ENCODE measurements at regions not wholly inside any gene's neighbourhood (a gene's known extent, or its start where the extent isn't known, plus 50 kb on each side); places are given as distances from the start of the nearest gene placed in this dataset.
"Not testable (repeated sequence)": the region's sequence is repeated elsewhere in the genome, so short reads cannot be mapped to it uniquely, and the experiment has no call there.

GRCh38 chr4:162770761-162771490 is 395.8 kb downstream of the NAF1 start:
- WGBS, 2 donors, result 73 to 82% methylated on average over 1 of the region's 1 CpG

GRCh38 chr4:162767083-162767482 is 399.6 kb downstream of the NAF1 start:
- no peak overlapping the region for H3K27ac ChIP-seq
- H3K27me3 ChIP-seq, result no peaks in the 10 kb centered on the region
- TF ChIP-seq CTCF (IDR thresholded peaks at IDR 0.05) (no peak), POLR2A (IDR thresholded peaks at IDR 0.05) (no peak)
- no peaks in the 10 kb centered on the region for H3K9me3 ChIP-seq
- WGBS, 2 donors, result 78 to 81% methylated on average over 3 of the region's 3 CpGs
- no peak overlapping the region for H3K4me3 ChIP-seq (replicated peaks in 1 of 3)
- no peak for DNase-seq
- H3K4me1 ChIP-seq, result no peaks in the 10 kb centered on the region
- intact Hi-C loops (cut with DNase I), result no loop called here
- H3K36me3 ChIP-seq, result no peaks in the 10 kb centered on the region

More at GRCh38 chr4:162770761-162771490, 395.8 kb downstream of the NAF1 start:
- intact Hi-C loops (cut with DNase I), result no loop called here
- Histone ChIP-seq H3K9me3 (no peaks in the 10 kb centered on the region), H3K27me3 (no peaks in the 10 kb centered on the region), H3K27ac (no peak overlapping the region), H3K4me1 (no peaks in the 10 kb centered on the region), H3K4me3 (replicated peaks in 1 of 3) (no peak overlapping the region), H3K36me3 (no peaks in the 10 kb centered on the region)
- TF ChIP-seq POLR2A (IDR thresholded peaks at IDR 0.05), result no peak
- no peak for TF ChIP-seq CTCF (IDR thresholded peaks at IDR 0.05)
- DNase-seq, result no peak

GRCh38 chr4:162761965-162762364 is 404.7 kb downstream of the NAF1 start:
- Histone ChIP-seq H3K27me3 (no peaks in the 10 kb centered on the region), H3K36me3 (no peaks in the 10 kb centered on the region), H3K9me3 (no peaks in the 10 kb centered on the region), H3K4me3 (replicated peaks in 1 of 3) (no peak overlapping the region), H3K27ac (no peak overlapping the region), H3K4me1 (no peaks in the 10 kb centered on the region)
- DNase-seq, result no peak
- TF ChIP-seq CTCF (IDR thresholded peaks at IDR 0.05) (no peak), POLR2A (IDR thresholded peaks at IDR 0.05) (no peak)
- 65 to 69% methylated on average over 4 of the region's 4 CpGs for WGBS, 2 donors
- intact Hi-C loops (cut with DNase I), result no loop called here

GRCh38 chr4:162740228-162740627 is 426.5 kb downstream of the NAF1 start:
- H3K36me3 ChIP-seq; H3K27ac ChIP-seq; H3K27me3 ChIP-seq; H3K9me3 ChIP-seq; H3K4me3 ChIP-seq (replicated peaks in 1 of 3); H3K4me1 ChIP-seq; DNase-seq; intact Hi-C loops (cut with DNase I): not testable (repeated sequence)
- 85 to 95% methylated on average over 11 of the region's 11 CpGs for WGBS, 2 donors

GRCh38 chr4:162739596-162739995 is 427.1 kb downstream of the NAF1 start:
- 98% methylated on average over 13 to 23 of the region's 32 CpGs for WGBS, 2 donors
- H3K36me3 ChIP-seq; intact Hi-C loops (cut with DNase I); DNase-seq; H3K27me3 ChIP-seq; H3K9me3 ChIP-seq; H3K27ac ChIP-seq; H3K4me1 ChIP-seq; H3K4me3 ChIP-seq (replicated peaks in 1 of 3): not testable (repeated sequence)

GRCh38 chr4:162732876-162733275 is 433.8 kb downstream of the NAF1 start:
- H3K27me3 ChIP-seq, result no peaks in the 10 kb centered on the region
- no peak for TF ChIP-seq POLR2A (IDR thresholded peaks at IDR 0.05)
- no peak for TF ChIP-seq CTCF (IDR thresholded peaks at IDR 0.05)
- intact Hi-C loops (cut with DNase I), result no loop called here

More at GRCh38 chr4:162732876-162733275, 433.8 kb downstream of the NAF1 start:
- DNase-seq, result no peak
- 63 to 71% methylated on average over 6 of the region's 6 CpGs for WGBS, 2 donors
- no peak overlapping the region for H3K27ac ChIP-seq
- H3K36me3 ChIP-seq, result no peaks in the 10 kb centered on the region
- H3K4me3 ChIP-seq (replicated peaks in 1 of 3), result no peak overlapping the region
- H3K4me1 ChIP-seq, result no peaks in the 10 kb centered on the region
- no peaks in the 10 kb centered on the region for H3K9me3 ChIP-seq
